Stimulated activated CD4-positive, alpha-beta T cell treated with anti-CD3 and anti-CD28 coated beads, Interleukin-1b, Interleukin-23, amount 100 ng/mL, for 4 hours (primary cell): ENCODE measurements at regions not wholly inside any gene's neighbourhood (a gene's known extent, or its start where the extent isn't known, plus 50 kb on each side); places are given as distances from the start of the nearest gene placed in this dataset.
"Not testable (repeated sequence)": the region's sequence is repeated elsewhere in the genome, so short reads cannot be mapped to it uniquely, and the experiment has no call there.

ENCODE experiments used
- DNase-seq, 2 donors: peaks; one replicate each; pipeline ENCODE4 v3.0.0-alpha.2; 2020; ENCODE audit warnings: low read depth in 2 of 2

GRCh38 chr12:131357185-131357747, 353.6 kb upstream of the SFSWAP start:
- DNase-seq: no peak

GRCh38 chr12:131357920-131358319, 353.0 kb upstream of the SFSWAP start:
- no peak for DNase-seq

GRCh38 chr12:131362291-131363211, 348.3 kb upstream of the SFSWAP start:
- no peak for DNase-seq

- DNase-seq: no peak
Observed at GRCh38 chr12:131363393-131363792, 347.5 kb upstream of the SFSWAP start.

- no peak for DNase-seq
Observed at GRCh38 chr12:131363841-131364495, 346.9 kb upstream of the SFSWAP start.

- no peak for DNase-seq
Observed at GRCh38 chr12:131364903-131365820, 345.7 kb upstream of the SFSWAP start.

- no peak for DNase-seq
Observed at GRCh38 chr12:131365821-131366260, 345.0 kb upstream of the SFSWAP start.

- no peak for DNase-seq
Observed at GRCh38 chr12:131366261-131366871, 344.5 kb upstream of the SFSWAP start.

- DNase-seq: not testable (repeated sequence)
Observed at GRCh38 chr12:131367067-131367982, 343.6 kb upstream of the SFSWAP start.

GRCh38 chr12:131367983-131368667, 342.8 kb upstream of the SFSWAP start:
- no peak for DNase-seq

GRCh38 chr12:131368668-131369071, 342.2 kb upstream of the SFSWAP start:
- DNase-seq: no peak

- no peak for DNase-seq
Observed at GRCh38 chr12:131369094-131369845, 341.6 kb upstream of the SFSWAP start.

- DNase-seq: no peak
Observed at GRCh38 chr12:131370321-131370720, 340.6 kb upstream of the SFSWAP start.

- DNase-seq: no peak
Observed at GRCh38 chr12:131370791-131371347, 340.0 kb upstream of the SFSWAP start.

GRCh38 chr12:131371401-131372170, 339.3 kb upstream of the SFSWAP start:
- DNase-seq: no peak

- DNase-seq: no peak
Observed at GRCh38 chr12:131372171-131372475, 338.8 kb upstream of the SFSWAP start.

- DNase-seq: no peak
Observed at GRCh38 chr12:131372706-131373195, 338.1 kb upstream of the SFSWAP start.
